Neural cell (in vitro differentiated cells): ENCODE measurements at regions not wholly inside any gene's neighbourhood (a gene's known extent, or its start where the extent isn't known, plus 50 kb on each side); places are given as distances from the start of the nearest gene placed in this dataset.

Source experiments
- H2AFZ ChIP-seq: fragments of 200-600, 300-800 bp; sonication (generic), shearing (Covaris generic); 2 replicates; pipeline ENCODE4 v1.6.0; 2014; ENCODE audit warnings: low read depth, mild to moderate bottlenecking, antibody characterized with exemption, low read length, moderate library complexity
- H3F3A ChIP-seq: fragments of 200-600 bp; shearing (Covaris generic); 2 replicates; pipeline ENCODE4 v1.6.1; 2016; ENCODE audit warnings: mild to moderate bottlenecking, moderate library complexity, mixed read lengths, antibody characterized with exemption, low read length; ENCODE audit not compliant: insufficient read depth, poor library complexity, severe bottlenecking
- H3K27ac ChIP-seq: fragments of 200-600, 300-800 bp; sonication (generic), shearing (Covaris generic); 2 replicates; pipeline ENCODE4 v1.5.1; 2014; ENCODE audit warnings: mild to moderate bottlenecking, low read length, moderate library complexity
- H3K27me3 ChIP-seq: fragments of 300-800, 200-600 bp; sonication (generic), shearing (Covaris generic); 2 replicates; pipeline ENCODE4 v1.6.0; 2014; ENCODE audit warnings: mild to moderate bottlenecking, low read depth, low read length, moderate library complexity; ENCODE audit not compliant: insufficient read depth
- H3K36me3 ChIP-seq: fragments of 300-800, 200-600 bp; sonication (generic), shearing (Covaris generic); 2 replicates; pipeline ENCODE4 v1.5.1; 2014; ENCODE audit warnings: mild to moderate bottlenecking, antibody characterized with exemption, low read length, moderate library complexity; ENCODE audit not compliant: insufficient read depth
- H3K4me2 ChIP-seq: fragments of 300-800, 200-600 bp; sonication (generic), shearing (Covaris generic); 2 replicates; pipeline ENCODE4 v1.6.0; 2014; ENCODE audit warnings: mild to moderate bottlenecking, low read length
- H3K4me3 ChIP-seq: fragments of 300-800, 200-600 bp; sonication (generic), shearing (Covaris generic); 2 replicates; pipeline ENCODE4 v1.5.1; 2014; ENCODE audit warnings: mild to moderate bottlenecking, low read length, moderate library complexity
- H3K79me2 ChIP-seq: fragments of 200-600 bp; shearing (Covaris generic); replicated peaks from 2 replicates; pipeline ENCODE4 v1.6.0; 2014; ENCODE audit warnings: mild to moderate bottlenecking, low read length, moderate library complexity; ENCODE audit not compliant: insufficient read depth
- H3K9ac ChIP-seq: fragments of 300-800, 200-600 bp; sonication (generic), shearing (Covaris generic); 2 replicates; pipeline ENCODE4 v1.6.1; 2016; ENCODE audit warnings: mild to moderate bottlenecking, low read length, mixed read lengths
- H3K9me2 ChIP-seq: fragments of 200-600 bp; shearing (Covaris generic); 2 replicates; pipeline ENCODE4 v1.6.1; 2016; ENCODE audit warnings: mild to moderate bottlenecking, low read length, mixed read lengths; ENCODE audit not compliant: insufficient read depth
- H3K9me3 ChIP-seq: fragments of 200-600, 300-800 bp; sonication (generic), shearing (Covaris generic); 2 replicates; pipeline ENCODE4 v1.6.1; 2016; ENCODE audit warnings: mild to moderate bottlenecking, mixed run types, low read length, moderate library complexity, mixed read lengths
- H4K20me1 ChIP-seq: fragments of 200-600 bp; shearing (Covaris generic); 2 replicates; pipeline ENCODE4 v1.6.1; 2016; ENCODE audit warnings: mild to moderate bottlenecking, mixed run types; ENCODE audit not compliant: insufficient read depth
- CTCF ChIP-seq: fragments of 450-650 bp; IDR thresholded peaks from 2 replicates; pipeline ENCODE4 v1.5.1; 2014; ENCODE audit warnings: antibody characterized with exemption, mild to moderate bottlenecking, moderate library complexity; ENCODE audit not compliant: poor library complexity, severe bottlenecking
- EP300 ChIP-seq: fragments of 450-650 bp; conservative IDR thresholded peaks from 2 replicates; pipeline ENCODE4 v1.6.1; 2014; ENCODE audit warnings: antibody characterized with exemption, mild to moderate bottlenecking, moderate library complexity; ENCODE audit not compliant: poor library complexity, severe bottlenecking
- EZH2 ChIP-seq: fragments of 200-600, 300-800 bp; shearing (Covaris generic), sonication (generic); IDR thresholded peaks from 2 replicates; pipeline ENCODE4 v1.6.1; 2014; ENCODE audit warnings: antibody characterized with exemption, low read length, borderline replicate concordance, mild to moderate bottlenecking; ENCODE audit not compliant: insufficient read depth, poor library complexity, severe bottlenecking
- MXI1 ChIP-seq: fragments of 450-650 bp; conservative IDR thresholded peaks from 2 replicates; pipeline ENCODE4 v1.6.1; 2014; ENCODE audit warnings: antibody characterized with exemption, mild to moderate bottlenecking; ENCODE audit not compliant: poor library complexity, severe bottlenecking
- POLR2AphosphoS5 ChIP-seq: IDR thresholded peaks from 2 replicates; pipeline ENCODE4 v1.6.1; 2012
- RAD21 ChIP-seq: fragments of 450-650 bp; conservative IDR thresholded peaks from 2 replicates; pipeline ENCODE4 v1.6.1; 2014; ENCODE audit warnings: antibody characterized with exemption, mild to moderate bottlenecking, moderate library complexity
- REST ChIP-seq: IDR thresholded peaks from 2 replicates; pipeline ENCODE4 v1.6.1; 2012; ENCODE audit warnings: borderline replicate concordance
- SMC3 ChIP-seq: fragments of 450-650 bp; conservative IDR thresholded peaks from 2 replicates; pipeline ENCODE4 v1.6.1; 2014; ENCODE audit warnings: antibody characterized with exemption, mild to moderate bottlenecking, moderate library complexity; ENCODE audit not compliant: poor library complexity
- TAF1 ChIP-seq: IDR thresholded peaks from 2 replicates; pipeline ENCODE4 v1.6.1; 2012; ENCODE audit warnings: low read depth

- no peaks in the 10 kb centered on the region for H3K79me2 ChIP-seq
- no peaks in the 10 kb centered on the region for H4K20me1 ChIP-seq
- H2AFZ ChIP-seq, result no peak overlapping the region
- H3K27me3 ChIP-seq, result no peaks in the 10 kb centered on the region
- H3K9me3 ChIP-seq, result no peaks in the 10 kb centered on the region
- H3K9ac ChIP-seq, result no peak overlapping the region
- no peaks in the 10 kb centered on the region for H3K36me3 ChIP-seq
- H3K4me3 ChIP-seq, result no peak overlapping the region
- H3K9me2 ChIP-seq, result no peaks in the 10 kb centered on the region
- H3F3A ChIP-seq, result no peaks in the 10 kb centered on the region
- H3K4me2 ChIP-seq, result no peak overlapping the region
- TF ChIP-seq REST (no peak), CTCF (no peak), RAD21 (no peak), MXI1 (no peak), TAF1 (no peak), SMC3 (no peak), POLR2AphosphoS5 (no peak), EP300 (no peak), EZH2 (no peak)
- H3K27ac ChIP-seq, result no peak overlapping the region
Observed at GRCh38 chr6:49336514-49337131, 126.4 kb downstream of the MMUT start.

GRCh38 chr6:49333345-49334125, 129.5 kb downstream of the MMUT start:
- H3K27me3 ChIP-seq, result no peaks in the 10 kb centered on the region
- H3K9me2 ChIP-seq, result no peaks in the 10 kb centered on the region
- H3K4me3 ChIP-seq, result no peak overlapping the region
- H3F3A ChIP-seq, result no peaks in the 10 kb centered on the region
- no peaks in the 10 kb centered on the region for H3K36me3 ChIP-seq
- no peak overlapping the region for H3K4me2 ChIP-seq
- H3K9ac ChIP-seq, result no peak overlapping the region
- TF ChIP-seq EZH2, result no peak
- no peak for TF ChIP-seq REST
- no peak for TF ChIP-seq SMC3
- no peak for TF ChIP-seq EP300
- TF ChIP-seq POLR2AphosphoS5, result no peak
- TF ChIP-seq TAF1, result no peak
- TF ChIP-seq MXI1, result no peak
- no peak for TF ChIP-seq RAD21
- TF ChIP-seq CTCF, result no peak
- no peaks in the 10 kb centered on the region for H3K9me3 ChIP-seq
- no peaks in the 10 kb centered on the region for H3K79me2 ChIP-seq
- no peak overlapping the region for H2AFZ ChIP-seq
- H3K27ac ChIP-seq, result no peak overlapping the region
- H4K20me1 ChIP-seq, result no peaks in the 10 kb centered on the region
